Nephron (organoid): ENCODE measurements at regions not wholly inside any gene's neighbourhood (a gene's known extent, or its start where the extent isn't known, plus 50 kb on each side); places are given as distances from the start of the nearest gene placed in this dataset.

ENCODE experiments used
- H3K27ac Mint-ChIP-seq, 3 experiments: 2 replicates each; pipeline ENCODE4 v1.8.0; 2020; ENCODE audit warnings: mixed read lengths in 3 of 3, mild to moderate bottlenecking in 2 of 3, moderate library complexity in 1 of 3
- H3K27me3 Mint-ChIP-seq: 2 replicates; pipeline ENCODE4 v1.8.0; 2021; ENCODE audit warnings: low read depth, mild to moderate bottlenecking, moderate library complexity, mixed read lengths
- H3K36me3 Mint-ChIP-seq: 2 replicates; pipeline ENCODE4 v1.8.0; 2020; ENCODE audit warnings: low read depth, mixed read lengths
- H3K4me1 Mint-ChIP-seq: 2 replicates; pipeline ENCODE4 v1.8.0; 2020; ENCODE audit warnings: mixed read lengths
- H3K4me3 Mint-ChIP-seq, 3 experiments: 2 replicates each; pipeline ENCODE4 v1.8.0; 2020; ENCODE audit warnings: mild to moderate bottlenecking in 3 of 3, mixed read lengths in 3 of 3, moderate library complexity in 2 of 3
- H3K9me3 Mint-ChIP-seq: 2 replicates; pipeline ENCODE4 v1.8.0; 2020; ENCODE audit warnings: mixed read lengths
- TF ChIP-seq, protein P1 (sequence below), 3 experiments: fragments of 200-600 bp; sonication (generic); IDR thresholded peaks; one replicate each; pipeline ENCODE4 v1.5.0; 2021; ENCODE audit warnings: antibody characterized with exemption in 3 of 3; ENCODE audit not compliant: unreplicated experiment in 3 of 3

DNA sequence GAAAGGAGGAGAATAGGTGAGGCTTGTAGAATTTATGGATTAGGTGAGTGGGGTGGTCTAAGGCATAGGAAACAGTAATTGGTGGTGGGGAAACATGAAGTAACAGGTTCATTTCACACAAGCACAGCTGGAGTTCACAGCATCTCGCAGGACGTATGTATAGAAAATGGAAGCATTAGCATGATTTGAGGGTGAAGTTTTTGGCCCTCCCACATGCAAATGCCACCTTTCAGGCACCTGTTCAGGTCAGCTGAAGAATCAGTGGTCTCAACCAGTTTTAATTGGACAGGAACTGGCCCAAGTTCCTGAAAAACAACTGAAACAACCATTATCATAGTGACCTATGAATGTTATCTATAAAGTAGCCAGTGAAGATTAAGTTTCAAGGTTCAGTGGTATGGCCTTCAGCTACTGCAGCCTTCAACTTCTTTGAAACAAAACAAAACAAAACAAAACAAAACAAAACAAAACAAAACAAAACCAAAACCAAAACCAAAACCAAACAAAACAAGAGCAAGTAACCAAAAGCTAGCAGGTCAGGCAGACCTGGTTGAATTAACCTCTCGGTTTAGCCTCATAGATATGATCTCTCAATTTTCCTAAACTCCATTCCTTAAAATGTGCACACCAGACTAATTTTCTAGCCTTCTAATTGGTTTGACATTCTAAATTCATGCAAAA is 102.1 kb upstream of the SPHKAP start:
- H3K4me3 Mint-ChIP-seq, result no peak overlapping the region
- TF ChIP-seq, protein P1, sequence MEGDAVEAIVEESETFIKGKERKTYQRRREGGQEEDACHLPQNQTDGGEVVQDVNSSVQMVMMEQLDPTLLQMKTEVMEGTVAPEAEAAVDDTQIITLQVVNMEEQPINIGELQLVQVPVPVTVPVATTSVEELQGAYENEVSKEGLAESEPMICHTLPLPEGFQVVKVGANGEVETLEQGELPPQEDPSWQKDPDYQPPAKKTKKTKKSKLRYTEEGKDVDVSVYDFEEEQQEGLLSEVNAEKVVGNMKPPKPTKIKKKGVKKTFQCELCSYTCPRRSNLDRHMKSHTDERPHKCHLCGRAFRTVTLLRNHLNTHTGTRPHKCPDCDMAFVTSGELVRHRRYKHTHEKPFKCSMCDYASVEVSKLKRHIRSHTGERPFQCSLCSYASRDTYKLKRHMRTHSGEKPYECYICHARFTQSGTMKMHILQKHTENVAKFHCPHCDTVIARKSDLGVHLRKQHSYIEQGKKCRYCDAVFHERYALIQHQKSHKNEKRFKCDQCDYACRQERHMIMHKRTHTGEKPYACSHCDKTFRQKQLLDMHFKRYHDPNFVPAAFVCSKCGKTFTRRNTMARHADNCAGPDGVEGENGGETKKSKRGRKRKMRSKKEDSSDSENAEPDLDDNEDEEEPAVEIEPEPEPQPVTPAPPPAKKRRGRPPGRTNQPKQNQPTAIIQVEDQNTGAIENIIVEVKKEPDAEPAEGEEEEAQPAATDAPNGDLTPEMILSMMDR (IDR thresholded peaks at IDR 0.05; ENCODE audit: unreplicated experiment in 3 of 3), result no peak
- H3K27me3 Mint-ChIP-seq, result no peaks in the 10 kb centered on the region
- H3K9me3 Mint-ChIP-seq, result no peaks in the 10 kb centered on the region
- H3K4me1 Mint-ChIP-seq, result no peaks in the 10 kb centered on the region
- no peak overlapping the region for H3K27ac Mint-ChIP-seq
- H3K36me3 Mint-ChIP-seq, result no peaks in the 10 kb centered on the region

DNA sequence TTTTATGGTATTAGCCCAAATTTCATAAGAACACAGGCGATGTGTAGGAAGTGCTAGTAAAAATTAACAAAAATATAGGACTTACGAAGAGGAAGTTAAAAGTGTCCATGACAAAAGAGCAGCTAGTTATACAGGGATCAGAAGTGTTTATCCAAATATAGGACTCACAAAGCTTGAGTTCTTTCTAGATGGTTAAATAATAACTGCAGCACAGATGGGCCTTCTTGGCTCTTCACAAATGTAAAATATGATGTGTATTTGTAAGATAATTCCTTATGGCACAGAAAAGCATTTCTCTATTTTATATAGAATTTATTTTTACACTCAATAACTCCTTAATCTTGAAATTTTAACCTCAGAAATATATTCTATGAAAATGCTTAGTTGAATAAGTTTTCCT is 100.9 kb upstream of the SPHKAP start:
- Mint-ChIP-seq H3K27ac (no peak overlapping the region), H3K36me3 (no peaks in the 10 kb centered on the region), H3K4me1 (no peaks in the 10 kb centered on the region), H3K27me3 (no peaks in the 10 kb centered on the region), H3K4me3 (no peak overlapping the region), H3K9me3 (no peaks in the 10 kb centered on the region)
- TF ChIP-seq, protein P1 (IDR thresholded peaks at IDR 0.05; ENCODE audit: unreplicated experiment in 3 of 3), result no peak

DNA sequence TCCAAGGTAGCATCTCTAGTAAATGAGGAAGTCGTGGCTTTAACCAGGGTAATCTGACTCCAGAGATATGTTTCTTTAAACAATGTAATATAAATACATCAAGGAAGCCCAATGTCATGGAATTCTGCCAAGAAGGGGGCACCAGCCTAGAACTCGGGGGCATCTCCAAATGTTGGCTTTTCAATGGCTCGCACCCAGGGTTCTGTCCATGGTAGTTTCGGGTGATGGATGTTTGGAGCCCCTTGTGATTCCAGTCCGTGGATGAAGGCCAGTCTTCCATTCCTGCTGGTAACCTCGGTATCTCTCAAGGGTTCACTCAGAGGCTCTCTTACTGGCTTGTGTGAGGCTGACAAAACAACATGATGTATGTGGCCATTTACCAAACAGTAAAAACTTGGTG is 91.7 kb upstream of the SPHKAP start:
- TF ChIP-seq, protein P1 (IDR thresholded peaks at IDR 0.05; ENCODE audit: unreplicated experiment in 3 of 3), result no peak
- peaks cover 12% of the 10 kb centered on the region for H3K4me1 Mint-ChIP-seq
- no peaks in the 10 kb centered on the region for H3K36me3 Mint-ChIP-seq
- H3K4me3 Mint-ChIP-seq, result no peak overlapping the region
- no peaks in the 10 kb centered on the region for H3K27me3 Mint-ChIP-seq
- H3K27ac Mint-ChIP-seq, result no peak overlapping the region
- no peaks in the 10 kb centered on the region for H3K9me3 Mint-ChIP-seq

DNA sequence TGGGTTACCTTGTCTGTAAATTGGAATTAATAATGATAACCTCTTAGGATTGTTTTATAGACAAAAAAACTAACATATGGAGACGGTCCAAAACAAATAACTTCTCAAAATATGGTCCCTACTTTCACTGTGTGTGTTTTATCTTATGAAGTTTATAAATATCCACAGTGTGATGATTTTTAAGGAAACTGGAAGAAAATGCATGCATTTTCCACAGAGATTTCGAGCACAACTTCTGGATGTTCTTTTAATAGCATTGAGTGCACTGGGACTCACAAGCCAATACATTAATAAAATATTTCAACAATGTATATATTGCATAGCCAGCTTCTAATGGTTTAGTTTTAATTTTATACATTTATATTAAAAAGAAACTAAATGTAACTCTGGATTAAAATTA is 87.9 kb upstream of the SPHKAP start:
- Mint-ChIP-seq H3K27me3 (no peaks in the 10 kb centered on the region), H3K4me3 (no peak overlapping the region), H3K36me3 (no peaks in the 10 kb centered on the region), H3K4me1 (peaks cover 12% of the 10 kb centered on the region), H3K9me3 (peaks cover 3% of the 10 kb centered on the region), H3K27ac (peak overlapping the region in 1 of 3 experiments; percentile 11)
- TF ChIP-seq, protein P1 (IDR thresholded peaks at IDR 0.05; ENCODE audit: unreplicated experiment in 3 of 3), result no peak

DNA sequence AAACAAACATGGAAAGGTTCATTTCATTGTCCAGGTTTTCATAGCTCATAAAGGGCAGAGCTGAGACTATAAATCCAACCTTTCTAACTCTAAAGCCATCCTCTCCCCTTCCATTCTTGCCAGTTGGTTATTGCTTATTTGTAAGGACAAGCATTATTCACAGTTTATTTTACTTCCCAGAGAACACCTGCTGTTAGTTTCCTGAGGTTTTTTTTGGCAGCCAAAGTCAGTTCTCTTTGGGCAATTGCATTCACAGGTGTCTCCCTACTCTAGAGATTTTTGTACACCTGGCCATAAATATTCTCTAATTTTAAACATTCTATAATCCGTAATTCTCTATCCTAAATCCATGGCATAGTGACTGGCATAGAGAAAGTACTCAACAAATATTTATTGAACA is 87.3 kb upstream of the SPHKAP start:
- peaks cover 3% of the 10 kb centered on the region for H3K9me3 Mint-ChIP-seq
- peaks cover 12% of the 10 kb centered on the region for H3K4me1 Mint-ChIP-seq
- no peak overlapping the region for H3K27ac Mint-ChIP-seq
- no peaks in the 10 kb centered on the region for H3K27me3 Mint-ChIP-seq
- no peaks in the 10 kb centered on the region for H3K36me3 Mint-ChIP-seq
- no peak overlapping the region for H3K4me3 Mint-ChIP-seq
- TF ChIP-seq, protein P1 (IDR thresholded peaks at IDR 0.05; ENCODE audit: unreplicated experiment in 3 of 3), result no peak

DNA sequence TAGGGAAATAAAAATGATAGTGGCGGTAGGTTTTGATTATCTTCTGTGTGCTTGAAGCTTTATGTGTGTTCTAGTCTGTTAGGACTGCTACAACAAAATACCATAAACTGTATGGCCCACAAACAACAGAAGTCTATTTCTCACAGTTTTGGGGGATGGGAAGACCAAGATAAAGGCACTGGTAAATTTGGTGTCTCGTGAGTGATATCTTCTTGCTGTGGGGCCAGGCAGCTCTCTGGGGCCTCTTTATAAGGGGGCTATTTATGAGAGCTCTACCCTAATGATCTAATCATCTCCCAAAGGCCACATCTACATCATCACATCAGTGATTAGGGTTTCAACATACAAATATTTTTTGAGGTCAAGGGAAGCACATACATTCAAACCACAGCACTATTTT is 86.8 kb upstream of the SPHKAP start:
- TF ChIP-seq, protein P1 (IDR thresholded peaks at IDR 0.05; ENCODE audit: unreplicated experiment in 3 of 3), result no peak
- H3K4me3 Mint-ChIP-seq, result no peak overlapping the region
- peaks cover 3% of the 10 kb centered on the region for H3K9me3 Mint-ChIP-seq
- no peak overlapping the region for H3K27ac Mint-ChIP-seq
- H3K27me3 Mint-ChIP-seq, result no peaks in the 10 kb centered on the region
- no peaks in the 10 kb centered on the region for H3K36me3 Mint-ChIP-seq
- peaks cover 12% of the 10 kb centered on the region for H3K4me1 Mint-ChIP-seq
